GM12864 (cell line): ENCODE measurements at regions not wholly inside any gene's neighbourhood (a gene's known extent, or its start where the extent isn't known, plus 50 kb on each side); places are given as distances from the start of the nearest gene placed in this dataset.
"Not testable (repeated sequence)": the region's sequence is repeated elsewhere in the genome, so short reads cannot be mapped to it uniquely, and the experiment has no call there.

ENCODE experiments used
- DNase-seq: peaks from one replicate; pipeline ENCODE4 v3.0.0-alpha.2; 2011; ENCODE audit warnings: low read depth
- H3K4me3 ChIP-seq: 2 replicates; pipeline ENCODE4 v1.5.1; 2011; ENCODE audit warnings: mild to moderate bottlenecking, low read depth, low read length, control low read depth
- CTCF ChIP-seq: IDR thresholded peaks from 2 replicates; pipeline ENCODE4 v1.5.1; 2011; ENCODE audit warnings: low read depth, mild to moderate bottlenecking, moderate library complexity, low read length, control low read depth, inconsistent platforms; ENCODE audit errors: missing control alignments

DNA sequence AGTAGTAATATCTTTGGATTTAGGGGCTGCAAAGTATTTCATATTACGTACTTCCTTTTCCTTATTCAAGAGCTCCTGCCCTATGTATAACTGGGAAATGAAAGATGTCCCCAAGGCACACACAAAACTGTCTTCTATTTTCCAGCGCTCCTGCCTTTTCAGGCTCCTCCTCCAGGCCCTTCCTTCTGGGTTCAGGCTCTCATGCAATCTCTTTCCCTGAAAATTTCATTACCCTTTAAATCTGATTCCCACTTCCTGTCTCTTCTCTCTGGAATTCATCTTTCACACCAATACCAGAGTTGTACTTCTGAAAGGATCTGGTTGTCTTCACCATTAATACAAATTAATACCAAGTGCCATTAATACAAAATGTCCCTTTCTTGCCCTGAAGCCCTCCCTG, 181.6 kb downstream of the UTRN start:
- no peak for TF ChIP-seq CTCF
- no peak for DNase-seq

DNA sequence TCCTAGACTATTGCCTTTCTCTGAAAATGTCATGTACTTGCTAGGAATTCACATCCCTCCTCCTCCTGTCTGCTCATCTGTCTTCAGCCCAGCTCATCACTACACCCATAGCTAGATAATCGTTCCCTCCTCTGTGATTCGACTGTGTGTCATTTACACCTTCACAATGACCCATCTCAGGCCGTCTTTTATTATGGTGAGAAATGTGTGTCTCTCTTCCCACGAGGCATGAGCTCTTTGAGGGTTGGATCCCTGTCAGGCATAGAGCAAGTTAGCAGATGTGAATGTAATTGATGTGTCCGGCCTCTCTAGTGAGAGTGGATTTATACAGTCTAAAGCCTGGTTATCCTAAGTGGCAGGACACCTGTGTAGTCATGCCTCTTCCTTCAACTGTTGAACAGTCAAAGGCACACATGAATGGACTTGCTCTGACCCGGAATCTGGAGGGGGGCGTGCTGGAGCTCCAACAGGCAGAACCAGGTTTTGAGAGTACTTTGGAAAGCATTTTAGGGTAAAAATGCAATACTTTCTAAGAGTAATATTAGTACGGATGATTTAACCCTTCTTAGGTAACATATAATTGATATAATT, 182.1 kb downstream of the UTRN start:
- no peak for TF ChIP-seq CTCF
- DNase-seq = no peak

More for the DNA sequence above, 181.6 kb downstream of the UTRN start:
- no peak overlapping the region for H3K4me3 ChIP-seq

GRCh38 chr6:144467921-144468320, 182.8 kb downstream of the UTRN start:
- H3K4me3 ChIP-seq = no peak overlapping the region
- DNase-seq = no peak

More for the DNA sequence above, 182.1 kb downstream of the UTRN start:
- no peak overlapping the region for H3K4me3 ChIP-seq

DNA sequence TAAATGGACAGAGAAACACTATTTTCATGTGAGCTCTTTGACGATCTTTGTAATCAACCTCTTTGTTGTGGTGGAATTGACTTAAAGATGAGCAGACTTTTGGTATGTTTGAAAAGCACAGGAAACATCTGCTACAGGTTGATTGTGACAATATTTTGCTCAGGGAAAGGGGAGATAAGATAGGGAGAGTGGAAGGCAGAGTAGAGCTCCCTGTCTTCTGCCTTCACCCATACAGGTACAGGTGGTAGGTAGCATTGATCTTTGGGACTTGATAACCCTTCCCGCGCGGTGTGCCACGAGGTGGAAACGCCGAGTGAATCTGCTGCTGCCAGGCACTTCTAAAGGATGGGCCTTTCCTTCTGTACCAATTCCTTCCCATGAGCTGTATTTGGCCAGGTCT, 183.6 kb downstream of the UTRN start:
- H3K4me3 ChIP-seq = no peak overlapping the region
- no peak for TF ChIP-seq CTCF
- no peak for DNase-seq

More at GRCh38 chr6:144467921-144468320, 182.8 kb downstream of the UTRN start:
- no peak for TF ChIP-seq CTCF

GRCh38 chr6:144469144-144469575, 184.0 kb downstream of the UTRN start:
- DNase-seq = no peak
- TF ChIP-seq CTCF = no peak
- no peak overlapping the region for H3K4me3 ChIP-seq

GRCh38 chr6:144470201-144470600, 185.1 kb downstream of the UTRN start:
- not testable (repeated sequence) for H3K4me3 ChIP-seq, DNase-seq

DNA sequence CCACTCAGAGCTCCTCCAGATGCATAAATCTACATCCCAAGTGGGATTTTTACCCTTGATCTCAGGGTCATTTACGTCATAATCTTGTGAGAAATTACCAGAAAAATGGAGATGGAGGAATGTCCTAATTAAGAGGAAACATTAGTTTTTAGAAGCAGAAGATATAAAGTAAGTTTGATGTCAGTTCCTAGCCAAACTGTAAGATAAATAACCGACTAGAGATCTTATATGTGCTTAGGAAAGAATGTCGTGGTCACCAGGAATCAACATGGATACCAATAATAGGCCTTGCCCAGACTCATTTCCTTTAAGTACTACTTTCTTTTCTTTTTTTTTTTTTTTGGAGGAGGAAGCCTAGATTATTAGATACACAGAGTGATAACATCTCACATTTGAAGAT, 186.9 kb downstream of the UTRN start:
- no peak overlapping the region for H3K4me3 ChIP-seq
- no peak for TF ChIP-seq CTCF
- DNase-seq = no peak
